SIG-M5 treated with dmso at 0.1 percent for 504 hours (cell line): ENCODE measurements at regions not wholly inside any gene's neighbourhood (a gene's known extent, or its start where the extent isn't known, plus 50 kb on each side); places are given as distances from the start of the nearest gene placed in this dataset.

Experiments used
- DNase-seq: peaks from one replicate; lab custom pipeline; 2025; ENCODE audit not compliant: unreplicated experiment; lab: John Stamatoyannopoulos, UW

DNA sequence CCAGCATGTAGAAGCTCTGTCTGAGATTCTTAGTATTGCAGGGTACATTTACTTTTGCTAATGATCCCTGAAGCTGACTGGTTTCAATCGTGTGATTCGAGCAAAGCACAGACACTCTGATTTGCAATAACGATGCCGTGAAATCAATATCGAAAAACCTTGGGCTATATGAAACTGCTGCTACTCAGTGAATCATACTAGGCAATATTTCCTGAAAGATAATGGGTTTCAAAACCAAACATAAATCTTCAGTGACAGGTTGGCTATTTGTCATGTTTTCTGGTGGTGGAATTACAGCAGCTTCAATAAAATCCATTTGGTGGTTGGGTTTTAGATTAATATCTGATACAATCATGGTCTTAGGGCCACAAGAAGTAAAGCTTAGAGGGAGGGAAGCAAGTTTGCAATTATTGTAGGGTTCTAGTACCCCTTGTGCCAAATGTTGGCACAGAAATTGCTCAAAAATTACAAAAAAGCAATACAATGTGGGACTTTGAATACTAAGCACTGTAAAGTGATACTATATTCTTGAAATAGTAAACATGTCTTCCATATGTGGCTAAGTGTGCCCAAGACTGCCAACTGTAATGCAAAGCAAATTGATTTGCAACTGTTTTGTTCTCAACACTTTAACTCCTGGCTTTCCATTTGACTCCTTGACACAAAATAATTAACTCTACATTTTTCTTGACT is 112.4 kb upstream of the JAZF1 start:
- no peak for DNase-seq

- no peak for DNase-seq
Measured at GRCh38 chr7:28293527-28293835, 112.9 kb upstream of the JAZF1 start.

DNA sequence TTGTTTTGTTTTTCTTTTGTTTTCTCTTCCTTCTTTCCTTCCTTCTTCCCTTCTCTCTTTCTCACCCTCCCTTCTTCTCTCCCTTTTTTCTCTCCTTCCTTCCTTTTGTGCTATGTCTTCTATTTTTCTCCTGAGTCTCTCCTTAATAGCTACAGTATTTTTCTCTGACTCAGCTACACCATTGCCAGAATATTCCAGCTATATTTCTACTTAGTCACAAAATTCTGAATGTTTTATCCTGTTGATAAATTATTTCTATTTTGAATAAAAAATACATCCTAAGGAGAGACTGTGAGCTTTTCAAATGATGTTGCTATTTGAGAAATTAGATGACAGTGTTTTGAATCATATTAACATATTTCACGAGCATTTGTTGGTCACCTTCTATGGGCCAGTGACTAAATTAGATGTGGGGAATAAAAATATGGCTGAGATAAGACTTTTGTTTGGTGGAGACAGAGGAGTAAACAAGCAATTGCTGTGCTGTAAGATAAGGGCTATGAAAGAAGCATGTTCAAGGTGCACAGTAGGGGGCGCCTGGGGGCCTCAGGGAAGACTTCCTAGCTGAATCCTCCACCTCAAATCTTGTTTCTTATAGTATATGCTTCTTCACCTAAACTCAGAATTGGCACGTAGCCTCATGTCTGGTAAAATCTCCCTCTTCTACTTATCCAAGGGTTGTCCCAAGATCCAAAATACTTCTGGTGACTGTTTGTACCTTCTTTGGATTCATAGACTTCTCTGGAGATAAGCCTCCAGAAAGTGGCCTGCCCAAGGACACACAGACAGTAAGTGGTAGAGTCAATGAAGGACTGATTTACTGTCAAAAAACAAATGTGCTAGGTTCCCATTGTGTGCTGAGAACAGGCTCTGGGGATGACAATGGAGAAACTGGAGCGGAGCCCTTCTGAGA is 115.5 kb upstream of the CREB5 start:
- DNase-seq, result peak; percentile 21

DNA sequence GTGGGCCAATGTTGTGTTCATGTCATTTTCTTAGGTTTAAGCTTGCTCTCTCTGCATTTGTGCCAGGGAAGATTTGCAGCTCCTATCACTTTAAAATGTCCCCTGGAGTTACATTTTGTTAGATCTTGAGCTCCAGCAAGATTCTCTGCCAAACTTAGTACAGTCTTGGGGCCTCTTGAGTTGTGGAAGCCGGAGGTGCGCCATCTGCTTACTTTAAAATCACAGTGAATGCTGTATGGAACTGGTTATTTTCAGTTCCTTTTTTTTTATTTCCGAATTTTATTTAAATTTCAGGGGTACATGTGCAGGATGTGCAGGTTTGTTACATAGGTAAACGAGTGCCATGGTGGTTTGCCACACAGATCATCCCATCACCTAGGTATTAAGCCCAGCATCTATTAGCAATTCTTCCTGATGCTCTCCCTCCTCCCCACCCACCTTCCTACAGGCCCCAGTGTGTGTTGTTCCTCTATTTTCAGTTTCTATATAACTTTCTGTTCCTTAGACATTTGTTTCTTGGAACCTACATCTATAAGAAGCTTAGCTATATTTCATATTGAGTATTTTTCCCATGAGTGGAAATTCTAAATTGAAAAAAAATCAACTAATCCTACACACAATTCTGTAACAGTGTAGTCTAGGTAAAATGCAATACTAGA is 114.4 kb upstream of the CREB5 start:
- DNase-seq, result no peak

GRCh38 chr7:28298870-28299518 is 113.3 kb upstream of the CREB5 start:
- peak; percentile 10 for DNase-seq

- DNase-seq, result no peak
Measured at GRCh38 chr7:28299556-28299955, 112.8 kb upstream of the CREB5 start.

- no peak for DNase-seq
Measured at GRCh38 chr7:28300488-28300887, 111.8 kb upstream of the CREB5 start.

DNA sequence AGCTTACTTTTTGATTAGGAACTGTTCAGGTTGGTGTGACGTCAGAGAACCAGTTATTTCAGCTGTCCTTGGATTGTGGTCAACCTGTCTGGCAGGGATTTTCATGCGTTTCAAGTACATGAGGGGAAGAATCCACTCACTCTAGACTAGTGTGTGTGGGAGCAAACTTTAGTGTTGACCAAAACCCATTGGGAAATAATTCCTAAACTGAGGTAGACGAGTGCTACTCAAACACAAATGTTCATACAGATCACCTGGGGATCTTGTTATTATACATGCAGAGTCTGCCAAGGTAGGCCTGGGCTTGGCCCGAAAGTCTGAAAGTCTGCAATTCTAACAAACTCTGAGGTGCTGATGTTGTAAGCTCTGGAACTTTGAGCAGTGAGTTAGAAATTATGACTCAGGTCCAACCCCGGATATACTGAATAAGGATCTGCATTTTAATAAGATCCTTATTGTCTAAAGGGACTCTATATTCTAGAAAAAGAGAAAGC is 111.1 kb upstream of the CREB5 start:
- no peak for DNase-seq

GRCh38 chr7:28304290-28304689 is 108.0 kb upstream of the CREB5 start:
- DNase-seq, result no peak

- no peak for DNase-seq
Measured at GRCh38 chr7:28309704-28310459, 102.4 kb upstream of the CREB5 start.

- DNase-seq, result no peak
Measured at GRCh38 chr7:28310460-28310848, 101.9 kb upstream of the CREB5 start.

GRCh38 chr7:28311670-28312069 is 100.6 kb upstream of the CREB5 start:
- no peak for DNase-seq

DNA sequence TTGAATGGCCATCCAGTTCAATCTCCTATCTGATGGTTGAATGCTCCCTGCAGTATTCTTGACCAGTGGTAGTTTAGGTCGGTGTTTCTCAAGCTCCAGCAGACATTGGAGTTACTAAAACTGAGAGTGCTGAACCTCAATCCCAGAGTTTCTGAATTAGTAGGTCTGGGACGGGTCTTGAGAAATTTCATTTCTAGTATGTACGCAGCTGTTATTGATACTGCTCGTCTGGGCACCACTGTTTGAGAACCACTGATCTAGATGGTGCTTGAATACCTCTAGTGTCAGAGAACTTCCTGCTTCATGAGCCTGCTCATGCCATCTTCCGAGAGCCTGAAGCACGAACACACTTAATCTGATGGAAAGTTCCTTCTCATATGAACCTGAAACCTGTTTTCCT is 99.4 kb upstream of the CREB5 start:
- no peak for DNase-seq

- DNase-seq, result no peak
Measured at GRCh38 chr7:28314841-28315240, 97.5 kb upstream of the CREB5 start.

GRCh38 chr7:28315565-28316410 is 96.5 kb upstream of the CREB5 start:
- no peak for DNase-seq

- no peak for DNase-seq
Measured at GRCh38 chr7:28316489-28316888, 95.8 kb upstream of the CREB5 start.

- DNase-seq, result no peak
Measured at GRCh38 chr7:28318101-28318762, 94.1 kb upstream of the CREB5 start.

GRCh38 chr7:28323833-28324232 is 88.5 kb upstream of the CREB5 start:
- no peak for DNase-seq

GRCh38 chr7:28328146-28328545 is 84.2 kb upstream of the CREB5 start:
- no peak for DNase-seq
